ENCODE measurements at regions not wholly inside any gene's neighbourhood (a gene's known extent, or its start where the extent isn't known, plus 50 kb on each side); places are given as distances from the start of the nearest gene placed in this dataset.

DNA sequence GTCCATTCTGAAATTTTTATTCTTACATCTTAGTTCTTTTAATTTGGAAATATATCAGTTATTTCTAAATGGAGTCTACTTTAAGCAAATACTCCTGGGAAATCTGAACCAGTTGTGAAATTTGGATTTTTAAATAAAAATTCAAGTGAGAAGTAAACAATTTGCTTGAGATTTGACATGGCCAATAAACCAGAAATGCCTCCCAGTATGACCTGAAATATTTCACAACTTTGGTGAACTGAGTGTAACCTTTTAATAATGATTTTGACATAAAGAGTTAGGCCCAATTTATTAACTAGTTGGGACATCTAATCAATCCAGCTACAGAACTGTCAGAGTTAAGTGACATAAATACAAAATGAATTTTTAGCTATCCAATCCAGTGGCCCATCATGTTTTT, 192.0 kb downstream of the ZC3H11B start:
- TF ChIP-seq, protein P1, sequence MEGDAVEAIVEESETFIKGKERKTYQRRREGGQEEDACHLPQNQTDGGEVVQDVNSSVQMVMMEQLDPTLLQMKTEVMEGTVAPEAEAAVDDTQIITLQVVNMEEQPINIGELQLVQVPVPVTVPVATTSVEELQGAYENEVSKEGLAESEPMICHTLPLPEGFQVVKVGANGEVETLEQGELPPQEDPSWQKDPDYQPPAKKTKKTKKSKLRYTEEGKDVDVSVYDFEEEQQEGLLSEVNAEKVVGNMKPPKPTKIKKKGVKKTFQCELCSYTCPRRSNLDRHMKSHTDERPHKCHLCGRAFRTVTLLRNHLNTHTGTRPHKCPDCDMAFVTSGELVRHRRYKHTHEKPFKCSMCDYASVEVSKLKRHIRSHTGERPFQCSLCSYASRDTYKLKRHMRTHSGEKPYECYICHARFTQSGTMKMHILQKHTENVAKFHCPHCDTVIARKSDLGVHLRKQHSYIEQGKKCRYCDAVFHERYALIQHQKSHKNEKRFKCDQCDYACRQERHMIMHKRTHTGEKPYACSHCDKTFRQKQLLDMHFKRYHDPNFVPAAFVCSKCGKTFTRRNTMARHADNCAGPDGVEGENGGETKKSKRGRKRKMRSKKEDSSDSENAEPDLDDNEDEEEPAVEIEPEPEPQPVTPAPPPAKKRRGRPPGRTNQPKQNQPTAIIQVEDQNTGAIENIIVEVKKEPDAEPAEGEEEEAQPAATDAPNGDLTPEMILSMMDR (IDR thresholded peaks at IDR 0.05) = no peak

DNA sequence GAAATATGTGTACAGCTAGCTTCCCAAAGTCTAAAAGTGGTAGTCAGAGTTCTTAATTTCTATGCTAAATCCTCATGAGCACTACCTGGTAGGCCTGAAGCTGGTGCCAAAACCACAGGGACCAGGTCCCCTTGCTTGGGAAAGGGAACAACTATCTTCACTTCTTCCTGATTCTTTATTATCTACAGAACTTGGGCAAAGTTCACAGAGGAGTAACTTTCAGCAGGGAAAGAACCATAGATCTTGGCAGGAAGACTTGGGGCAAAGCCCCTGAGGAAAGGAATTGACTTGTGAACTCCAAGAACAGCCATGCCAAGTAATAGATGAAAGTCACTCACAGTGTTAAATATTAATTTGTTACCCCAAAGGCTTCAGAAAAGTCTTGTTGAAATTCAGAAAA, 193.0 kb downstream of the ZC3H11B start:
- TF ChIP-seq, protein P1 (IDR thresholded peaks at IDR 0.05) = no peak

DNA sequence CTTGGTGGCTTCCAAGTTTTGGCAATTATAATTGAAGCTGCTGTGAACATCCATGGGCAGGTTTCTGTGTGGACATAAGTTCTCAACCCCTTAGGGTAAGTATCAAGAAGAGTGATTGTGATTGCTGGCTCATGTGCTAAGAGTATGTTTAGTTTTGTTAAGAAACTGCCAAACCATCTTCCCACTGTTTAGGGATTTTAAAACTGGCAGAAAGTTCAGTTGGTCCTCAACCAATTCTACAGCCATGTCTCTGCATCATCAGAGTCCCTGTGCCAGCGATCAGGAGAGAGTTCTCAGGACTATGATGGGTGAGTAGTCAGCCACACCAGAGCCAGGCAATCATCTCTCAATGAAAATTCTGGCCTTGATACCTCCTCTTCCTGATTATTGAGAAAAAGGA, 193.8 kb downstream of the ZC3H11B start:
- TF ChIP-seq, protein P1 (IDR thresholded peaks at IDR 0.05) = no peak

DNA sequence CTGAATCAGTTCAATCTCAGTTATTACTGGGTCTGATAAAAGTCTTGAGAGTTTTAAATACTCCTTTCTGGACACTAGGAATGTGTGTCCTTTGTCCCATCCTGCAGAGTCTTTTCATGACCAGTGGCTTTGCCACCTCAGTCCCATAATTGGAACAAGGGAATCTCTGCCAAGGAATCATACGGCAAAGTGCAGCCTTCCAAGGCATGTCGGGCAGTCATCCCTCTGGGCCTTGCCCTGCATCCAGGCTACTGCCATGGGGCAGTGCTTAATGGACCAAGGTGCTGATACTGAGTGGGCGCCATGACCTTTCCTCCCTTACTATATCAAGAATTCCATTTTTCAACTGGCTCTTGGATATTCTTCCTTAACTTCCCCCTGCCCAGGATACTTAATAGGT, 195.3 kb downstream of the ZC3H11B start:
- TF ChIP-seq, protein P1 (IDR thresholded peaks at IDR 0.05) = no peak

DNA sequence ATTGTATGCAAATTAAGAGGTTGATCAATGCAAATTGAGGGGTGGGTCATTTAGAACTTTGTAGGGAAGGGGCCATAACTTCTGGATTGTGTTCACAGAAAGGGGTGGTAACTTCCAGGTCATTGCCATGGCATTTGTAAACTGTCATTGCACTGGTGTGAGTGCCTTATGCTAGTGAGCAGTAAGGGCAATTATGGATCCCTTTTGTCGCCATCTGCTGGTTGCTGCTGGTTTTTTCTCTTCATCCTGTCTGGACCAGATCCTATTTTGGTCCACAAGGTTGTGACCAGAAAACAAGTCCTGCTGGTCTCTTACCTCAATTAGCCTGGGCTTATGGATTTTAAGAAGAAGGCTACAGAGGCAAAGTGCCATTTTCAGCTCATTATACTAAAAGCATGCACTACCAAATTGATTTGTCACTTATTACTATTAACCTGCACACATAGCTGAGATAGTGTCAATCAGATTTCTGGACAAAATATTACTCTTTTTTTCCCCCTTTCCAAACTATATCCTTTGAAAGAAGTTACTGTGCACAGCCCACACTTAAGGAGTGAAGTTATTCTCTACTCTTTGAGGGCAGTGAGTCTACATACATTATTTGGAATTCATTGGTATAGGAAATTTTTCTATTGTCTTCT, 196.2 kb downstream of the ZC3H11B start:
- TF ChIP-seq, protein P1 (IDR thresholded peaks at IDR 0.05) = peak; percentile 86

DNA sequence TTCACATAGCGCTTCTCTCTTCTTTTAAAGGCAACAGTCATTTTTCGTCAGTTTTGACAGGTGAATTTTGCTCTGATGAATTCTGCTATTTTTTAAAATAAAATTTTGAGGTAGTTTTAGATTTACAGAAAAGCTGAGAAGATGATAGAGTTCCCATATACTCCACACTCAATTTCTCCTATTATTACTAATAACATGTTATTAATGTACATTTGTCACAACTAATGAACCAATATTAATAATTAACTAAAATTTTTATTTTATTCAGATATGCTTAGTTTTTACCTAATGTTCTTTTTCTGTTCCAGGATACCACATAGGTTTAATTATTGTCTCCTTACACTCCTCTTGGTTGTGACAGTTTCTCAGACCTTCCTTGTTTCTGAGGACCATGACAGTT, 197.0 kb downstream of the ZC3H11B start:
- TF ChIP-seq, protein P1 (IDR thresholded peaks at IDR 0.05) = no peak

GRCh38 chr1:219415433-219415832, 197.5 kb downstream of the ZC3H11B start:
- TF ChIP-seq, protein P1 (IDR thresholded peaks at IDR 0.05) = no peak

GRCh38 chr1:219414250-219414649, 198.7 kb downstream of the ZC3H11B start:
- TF ChIP-seq, protein P1 (IDR thresholded peaks at IDR 0.05) = no peak
